GM13977 (cell line): ENCODE measurements at regions not wholly inside any gene's neighbourhood (a gene's known extent, or its start where the extent isn't known, plus 50 kb on each side); places are given as distances from the start of the nearest gene placed in this dataset.
"Not testable (repeated sequence)": the region's sequence is repeated elsewhere in the genome, so short reads cannot be mapped to it uniquely, and the experiment has no call there.

Source experiments
- DNase-seq: peaks from one replicate; pipeline ENCODE4 v3.0.0; 2012; ENCODE audit warnings: low spot score
- in situ Hi-C: fragments of 300-500 bp; cut with MboI; formaldehyde crosslinking; loops from one replicate; pipeline ENCODE4 v1.12.0; 2022; ENCODE audit warnings: low sequenced_read_pairs, low pct_unique_long_range_greater_than_20kb, mixed read lengths, inconsistent platforms; ENCODE audit not compliant: unreplicated experiment
- TF ChIP-seq, protein P1 (sequence below): IDR thresholded peaks from 2 replicates; pipeline ENCODE4 v1.5.1; 2012; ENCODE audit warnings: mild to moderate bottlenecking, control low read depth; ENCODE audit not compliant: insufficient read depth; ENCODE audit errors: extremely low read depth, missing control alignments

DNA sequence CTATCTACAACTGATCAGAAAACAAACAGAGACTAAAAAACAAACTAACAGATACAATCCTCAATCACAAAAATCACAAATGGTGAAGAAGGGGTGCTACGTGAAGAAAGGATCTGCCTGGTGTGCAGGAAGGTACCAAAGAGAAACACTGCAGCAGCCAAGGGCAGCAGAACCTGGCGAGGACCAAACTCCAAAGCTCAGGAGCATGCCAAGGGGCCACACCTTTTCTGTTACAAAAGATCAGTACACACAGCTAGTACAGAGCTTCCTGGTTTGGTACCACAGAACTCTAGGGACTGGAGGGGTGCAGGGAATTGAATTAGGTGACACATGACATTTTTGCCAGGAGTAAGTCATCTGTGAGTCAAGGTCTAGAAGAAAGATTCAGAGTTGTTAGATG, 107.4 kb upstream of the GRM7 start:
- DNase-seq: no peak
- TF ChIP-seq, protein P1, sequence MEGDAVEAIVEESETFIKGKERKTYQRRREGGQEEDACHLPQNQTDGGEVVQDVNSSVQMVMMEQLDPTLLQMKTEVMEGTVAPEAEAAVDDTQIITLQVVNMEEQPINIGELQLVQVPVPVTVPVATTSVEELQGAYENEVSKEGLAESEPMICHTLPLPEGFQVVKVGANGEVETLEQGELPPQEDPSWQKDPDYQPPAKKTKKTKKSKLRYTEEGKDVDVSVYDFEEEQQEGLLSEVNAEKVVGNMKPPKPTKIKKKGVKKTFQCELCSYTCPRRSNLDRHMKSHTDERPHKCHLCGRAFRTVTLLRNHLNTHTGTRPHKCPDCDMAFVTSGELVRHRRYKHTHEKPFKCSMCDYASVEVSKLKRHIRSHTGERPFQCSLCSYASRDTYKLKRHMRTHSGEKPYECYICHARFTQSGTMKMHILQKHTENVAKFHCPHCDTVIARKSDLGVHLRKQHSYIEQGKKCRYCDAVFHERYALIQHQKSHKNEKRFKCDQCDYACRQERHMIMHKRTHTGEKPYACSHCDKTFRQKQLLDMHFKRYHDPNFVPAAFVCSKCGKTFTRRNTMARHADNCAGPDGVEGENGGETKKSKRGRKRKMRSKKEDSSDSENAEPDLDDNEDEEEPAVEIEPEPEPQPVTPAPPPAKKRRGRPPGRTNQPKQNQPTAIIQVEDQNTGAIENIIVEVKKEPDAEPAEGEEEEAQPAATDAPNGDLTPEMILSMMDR: no peak
- in situ Hi-C loops: no loop called here

DNA sequence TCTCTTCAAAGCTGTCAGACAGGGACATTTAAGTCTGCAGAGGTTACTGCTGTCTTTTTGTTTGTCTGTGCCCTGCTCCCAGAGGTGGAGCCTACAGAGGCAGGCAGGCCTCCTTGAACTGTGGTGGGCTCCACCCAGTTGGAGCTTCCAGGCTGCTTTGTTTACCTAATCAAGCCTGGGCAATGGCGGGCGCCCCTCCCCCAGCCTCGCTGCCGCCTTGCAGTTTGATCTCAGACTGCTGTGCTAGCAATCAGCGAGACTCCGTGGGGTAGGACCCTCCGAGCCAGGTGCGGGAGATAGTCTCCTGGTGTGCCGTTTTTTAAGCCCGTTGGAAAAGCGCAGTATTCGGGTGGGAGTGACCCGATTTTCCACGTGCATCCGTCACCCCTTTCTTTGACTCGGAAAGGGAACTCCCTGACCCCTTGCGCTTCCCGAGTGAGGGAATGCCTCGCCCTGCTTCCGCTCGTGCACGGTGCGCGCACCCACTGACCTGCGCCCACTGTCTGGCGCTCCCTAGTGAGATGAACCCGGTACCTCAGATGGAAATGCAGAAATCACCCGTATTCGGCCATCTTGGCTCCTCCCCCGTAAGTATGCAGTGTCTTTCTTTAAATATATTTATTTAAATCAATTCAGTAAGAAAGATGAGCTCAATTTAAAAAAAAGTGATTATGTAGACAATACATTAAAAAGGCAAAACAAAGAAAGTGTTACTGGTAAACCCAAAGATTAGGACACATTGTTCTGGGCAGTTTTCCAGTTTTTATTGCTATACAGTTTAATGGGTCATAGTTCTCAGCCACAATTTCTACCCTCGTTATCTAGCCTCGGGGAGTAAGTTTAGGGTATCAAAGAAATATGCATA, 91.2 kb upstream of the GRM7 start:
- in situ Hi-C loops, DNase-seq: not testable (repeated sequence)

DNA sequence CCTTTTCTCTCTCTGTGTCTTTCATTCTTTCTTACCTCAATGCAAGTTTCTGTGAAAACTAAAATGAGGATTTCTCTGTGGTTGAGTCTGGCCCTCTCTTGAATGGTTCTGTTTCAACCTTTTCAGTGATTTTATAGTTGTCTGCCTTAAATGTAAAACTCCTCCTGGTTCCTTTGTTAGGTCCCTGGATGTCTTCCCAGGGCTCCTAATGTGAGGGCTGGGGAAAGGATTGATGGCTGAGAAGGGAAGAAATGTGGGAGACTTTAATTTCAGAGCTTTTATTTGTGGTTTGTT, 90.6 kb upstream of the GRM7 start:
- TF ChIP-seq, protein P1: no peak
- in situ Hi-C loops: no loop called here
- no peak for DNase-seq

DNA sequence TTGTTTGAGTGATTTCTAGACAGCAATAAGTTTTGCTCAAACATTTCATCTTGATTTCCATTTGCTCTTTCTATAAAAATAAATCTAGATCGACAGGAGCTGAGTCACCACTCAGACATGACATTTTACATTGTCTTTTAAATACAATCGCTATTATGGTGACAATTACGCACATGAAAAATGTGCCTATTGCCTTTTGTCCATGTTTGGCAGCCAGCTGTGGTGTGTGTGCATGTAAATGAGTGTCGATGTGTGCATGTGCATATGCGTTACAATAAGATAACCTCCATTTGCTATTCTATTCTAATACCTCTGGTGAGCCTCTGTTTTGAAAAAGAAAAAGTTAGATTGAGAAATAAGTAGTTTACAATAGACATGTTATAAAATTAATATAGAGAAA, 89.7 kb upstream of the GRM7 start:
- DNase-seq: no peak
- TF ChIP-seq, protein P1: no peak
- in situ Hi-C loops: no loop called here

DNA sequence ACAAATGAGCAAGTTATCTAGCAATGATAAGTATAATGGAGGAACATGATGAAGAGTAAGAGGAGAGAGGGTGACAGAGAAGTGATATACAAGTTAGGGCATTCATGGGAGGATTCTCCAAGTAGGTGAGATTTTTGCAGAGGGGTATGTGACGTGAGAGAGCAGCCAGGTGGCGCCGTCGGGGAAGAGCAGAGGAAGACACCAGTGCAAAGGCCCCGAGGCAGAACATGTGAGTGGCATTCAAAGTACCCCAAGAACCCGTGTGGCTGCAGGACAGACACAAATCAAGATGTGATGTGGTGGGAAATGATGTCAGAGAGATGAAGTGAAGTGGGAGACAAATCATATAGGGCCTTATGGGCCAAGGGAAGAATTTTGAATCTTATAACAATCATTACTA, 81.8 kb upstream of the GRM7 start:
- DNase-seq: no peak
- TF ChIP-seq, protein P1: no peak
- in situ Hi-C loops: loop anchor here (25.0 kb wide), 1 partner anchor 1467 kb away; no protein-coding TSS in a partner anchor

DNA sequence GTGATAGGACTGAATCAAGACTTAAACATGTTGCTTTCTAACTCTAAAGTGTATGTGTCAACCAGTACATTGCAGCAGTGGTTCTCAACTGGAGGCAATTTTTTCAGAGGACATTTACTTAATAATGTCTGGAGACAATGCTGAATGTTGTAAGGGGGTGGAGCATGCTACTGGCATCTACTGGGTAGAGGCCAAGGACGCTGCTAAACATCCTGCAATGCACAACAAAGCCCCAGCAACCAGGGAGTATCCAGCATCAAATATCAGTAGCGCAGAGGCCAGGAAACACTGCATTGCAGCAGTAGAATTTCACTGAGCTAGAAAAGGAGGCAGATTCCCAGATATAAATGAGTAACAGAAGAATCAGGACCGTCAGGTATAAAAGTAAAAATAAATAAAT, 79.8 kb upstream of the GRM7 start:
- in situ Hi-C loops: loop anchor here (25.0 kb wide), 1 partner anchor 1469 kb away; no protein-coding TSS in a partner anchor
- no peak for DNase-seq
- TF ChIP-seq, protein P1: no peak

DNA sequence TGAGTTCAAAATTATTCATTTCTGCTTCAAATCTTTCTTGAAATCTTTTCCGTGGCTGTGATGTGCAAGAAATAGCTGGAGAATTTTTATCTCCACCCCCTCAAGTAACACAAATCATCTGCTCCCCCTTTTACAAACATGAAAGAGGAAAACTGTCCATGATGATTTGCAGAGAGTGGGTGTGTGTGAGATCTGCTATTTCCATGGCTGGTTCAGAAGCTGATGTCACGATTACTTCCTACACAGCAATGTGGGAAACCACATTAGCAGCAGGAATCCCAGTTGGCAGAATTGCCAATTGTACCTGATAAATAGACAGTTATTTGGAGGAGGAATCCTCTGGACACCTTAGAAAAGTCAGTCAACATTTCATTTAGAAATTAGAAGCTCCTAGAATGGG, 75.2 kb upstream of the GRM7 start:
- in situ Hi-C loops: loop anchor here (25.0 kb wide), 1 partner anchor 1473 kb away; no protein-coding TSS in a partner anchor
- TF ChIP-seq, protein P1: no peak
- DNase-seq: no peak
